H1 (cell line): ENCODE measurements at regions not wholly inside any gene's neighbourhood (a gene's known extent, or its start where the extent isn't known, plus 50 kb on each side); places are given as distances from the start of the nearest gene placed in this dataset.

Experiments used
- CTCF ChIA-PET: fragments of 300-600 bp; sonication (Branson Sonifier 250); formaldehyde crosslinking; loops from one replicate; lab custom pipeline; 2021; ENCODE audit not compliant: partially characterized antibody; lab: Charles Lee
- POLR2A ChIA-PET: fragments of 300-600 bp; sonication (Branson Sonifier 250); formaldehyde crosslinking; loops from one replicate; lab custom pipeline; 2021; ENCODE audit warnings: inconsistent platforms; ENCODE audit not compliant: partially characterized antibody; lab: Charles Lee
- DNase-seq, 2 experiments: peaks; one replicate each; pipeline versions ENCODE4 v3.0.0 to v3.0.0-alpha.2; 2010 to 2022; ENCODE audit warnings: low spot score in 2 of 2, low read depth in 1 of 2, mixed read lengths in 1 of 2
- FAIRE-seq: peaks from 2 replicates; lab custom pipeline; 2011; peaks lifted over from hg19 to GRCh38; lab: Jason Lieb, UNC
- H2AFZ ChIP-seq: 2 replicates; pipeline ENCODE4 v1.8.1; 2012; ENCODE audit warnings: low read length, inconsistent platforms
- H2AK5ac ChIP-seq: 2 replicates; pipeline ENCODE4 v1.6.1; 2013; ENCODE audit warnings: low read depth, low read length
- H2BK120ac ChIP-seq: replicated peaks from 2 replicates; pipeline ENCODE3; 2013; ENCODE audit warnings: low read depth, low read length, inconsistent platforms
- H2BK12ac ChIP-seq: 2 replicates; pipeline ENCODE4 v1.6.1; 2013; ENCODE audit warnings: low read depth, low read length
- H2BK15ac ChIP-seq: 2 replicates; pipeline ENCODE4 v1.6.1; 2013; ENCODE audit warnings: low read length
- H2BK20ac ChIP-seq: 2 replicates; pipeline ENCODE4 v1.6.1; 2013; ENCODE audit warnings: low read length
- H2BK5ac ChIP-seq: 2 replicates; pipeline ENCODE4 v1.6.1; 2013; ENCODE audit warnings: low read depth, low read length
- H3K14ac ChIP-seq: 2 replicates; pipeline ENCODE4 v1.6.1; 2013; ENCODE audit warnings: inconsistent platforms; ENCODE audit not compliant: insufficient read length
- H3K18ac ChIP-seq: 2 replicates; pipeline ENCODE4 v1.6.1; 2013; ENCODE audit warnings: low read length; ENCODE audit errors: extremely low read depth
- H3K23ac ChIP-seq: 2 replicates; pipeline ENCODE4 v1.6.1; 2013; ENCODE audit warnings: inconsistent platforms; ENCODE audit not compliant: insufficient read length
- H3K23me2 ChIP-seq: 2 replicates; pipeline ENCODE4 v1.6.1; 2013; ENCODE audit warnings: low read depth, low read length
- H3K27ac ChIP-seq: 2 replicates; pipeline ENCODE4 v1.6.1; 2011; ENCODE audit warnings: low read depth, low read length, inconsistent platforms
- H3K27me3 ChIP-seq, 4 experiments: replicated peaks in 1 of 4; 1 replicate in 1 of 4; 2 replicates in 3 of 4; pipeline versions ENCODE4 v1.6.1 to v1.8.1; 2011 to 2013; ENCODE audit warnings: low read length in 3 of 4, mild to moderate bottlenecking in 3 of 4, inconsistent platforms in 2 of 4, mixed read lengths in 2 of 4, moderate library complexity in 1 of 4; ENCODE audit not compliant: control insufficient read depth in 3 of 4, insufficient read depth in 3 of 4; ENCODE audit errors: extremely low read depth in 1 of 4
- H3K36me3 ChIP-seq, 4 experiments: 2 replicates each; pipeline versions ENCODE4 v1.6.1 to v1.8.1; 2011 to 2013; ENCODE audit warnings: mild to moderate bottlenecking in 4 of 4, low read length in 3 of 4, moderate library complexity in 2 of 4, control low read depth in 1 of 4, inconsistent platforms in 1 of 4; ENCODE audit not compliant: insufficient read depth in 4 of 4, control insufficient read depth in 2 of 4
- H3K4ac ChIP-seq: replicated peaks from 2 replicates; pipeline ENCODE3; 2013; ENCODE audit warnings: low read length, low read depth, mixed read lengths, inconsistent platforms; ENCODE audit not compliant: insufficient read length
- H3K4me1 ChIP-seq, 4 experiments: replicated peaks in 1 of 4; 1 replicate in 1 of 4; 2 replicates in 3 of 4; pipeline versions ENCODE4 v1.6.1 to v1.8.1; 2011 to 2013; ENCODE audit warnings: low read length in 3 of 4, inconsistent platforms in 2 of 4, mixed read lengths in 1 of 4; ENCODE audit not compliant: insufficient read depth in 4 of 4, control insufficient read depth in 3 of 4
- H3K4me2 ChIP-seq, 2 experiments: 2 replicates each; pipeline versions ENCODE4 v1.6.1 to v1.8.1; 2011 to 2013; ENCODE audit warnings: low read depth in 2 of 2, low read length in 2 of 2, control low read depth in 1 of 2, inconsistent platforms in 1 of 2, mild to moderate bottlenecking in 1 of 2; ENCODE audit not compliant: insufficient read depth in 1 of 2
- H3K4me3 ChIP-seq, 4 experiments: fragments of 200-600, 300-600 bp in 1 of 4; sonication (generic), shearing (Covaris generic), sonication (Bioruptor Twin) in 1 of 4; 2 replicates each; pipeline versions ENCODE4 v1.5.1 to v1.8.1; 2011 to 2016; ENCODE audit warnings: low read length in 4 of 4, low read depth in 3 of 4, control low read depth in 2 of 4, inconsistent platforms in 2 of 4, mild to moderate bottlenecking in 2 of 4, mixed read lengths in 1 of 4, moderate library complexity in 1 of 4; ENCODE audit not compliant: insufficient read depth in 2 of 4; ENCODE audit errors: extremely low read depth in 1 of 4
- H3K56ac ChIP-seq: replicated peaks from 2 replicates; pipeline ENCODE3; 2013; ENCODE audit warnings: low read depth, mild to moderate bottlenecking, mixed read lengths, low read length, inconsistent platforms; ENCODE audit not compliant: insufficient read length
- H3K79me1 ChIP-seq: 2 replicates; pipeline ENCODE4 v1.6.1; 2013; ENCODE audit warnings: low read depth, low read length, control low read depth
- H3K79me2 ChIP-seq, 2 experiments: 2 replicates each; pipeline versions ENCODE4 v1.6.1 to v1.8.1; 2012 to 2013; ENCODE audit warnings: low read length in 2 of 2, mild to moderate bottlenecking in 2 of 2, inconsistent platforms in 1 of 2; ENCODE audit not compliant: insufficient read depth in 2 of 2, control insufficient read depth in 1 of 2
- H3K9ac ChIP-seq, 4 experiments: replicated peaks in 1 of 4; 1 replicate in 1 of 4; 2 replicates in 3 of 4; pipeline versions ENCODE4 v1.6.1 to v1.8.1; 2011 to 2013; ENCODE audit warnings: low read depth in 3 of 4, low read length in 3 of 4, control low read depth in 2 of 4, mild to moderate bottlenecking in 2 of 4, moderate library complexity in 2 of 4, inconsistent platforms in 1 of 4; ENCODE audit errors: extremely low read depth in 1 of 4
- H3K9me3 ChIP-seq, 2 experiments: 2 replicates each; pipeline versions ENCODE4 v1.6.1 to v1.8.1; 2012 to 2013; ENCODE audit warnings: mild to moderate bottlenecking in 2 of 2, moderate library complexity in 2 of 2, control low read depth in 1 of 2, inconsistent platforms in 1 of 2, low read depth in 1 of 2, low read length in 1 of 2, mixed read lengths in 1 of 2; ENCODE audit not compliant: insufficient read depth in 2 of 2
- H4K20me1 ChIP-seq, 2 experiments: replicated peaks in 1 of 2; 2 replicates each; pipeline versions ENCODE3 to v1.8.1; 2011 to 2013; ENCODE audit warnings: inconsistent platforms in 2 of 2, low read length in 2 of 2, mild to moderate bottlenecking in 1 of 2; ENCODE audit not compliant: insufficient read depth in 2 of 2, control insufficient read depth in 1 of 2
- H4K5ac ChIP-seq: 2 replicates; pipeline ENCODE4 v1.6.1; 2013; ENCODE audit warnings: low read length, low read depth, mixed read lengths, inconsistent platforms; ENCODE audit not compliant: insufficient read length
- H4K8ac ChIP-seq: 2 replicates; pipeline ENCODE4 v1.8.0; 2013; ENCODE audit warnings: mild to moderate bottlenecking, moderate library complexity, low read length, inconsistent platforms; ENCODE audit not compliant: insufficient read depth; ENCODE audit errors: extremely low read depth
- H4K91ac ChIP-seq: replicated peaks from 2 replicates; pipeline ENCODE3; 2013; ENCODE audit warnings: low read length, mixed read lengths, inconsistent platforms; ENCODE audit not compliant: insufficient read length
- HDAC6 ChIP-seq: IDR thresholded peaks from one replicate; pipeline ENCODE4 v1.7.1; 2012; ENCODE audit warnings: low read depth, mild to moderate bottlenecking, inconsistent platforms, low read length, moderate library complexity
- PHF8 ChIP-seq: fragments of 200-600 bp; sonication (generic); conservative IDR thresholded peaks from 2 replicates; pipeline ENCODE4 v1.7.1; 2012; ENCODE audit warnings: low read depth, mild to moderate bottlenecking, inconsistent platforms, low read length, moderate library complexity
- TEAD4 ChIP-seq: IDR thresholded peaks from 2 replicates; pipeline ENCODE4 v1.6.1; 2012; ENCODE audit warnings: low read depth, low read length, inconsistent platforms, mixed read lengths
- WGBS, 2 experiments: shearing (Covaris generic) in 1 of 2; methylation state at CpG; one replicate each; pipeline versions ENCODE4 v1.1.6 to v1.1.7; 2013 to 2015; ENCODE audit warnings: low lambda C conversion rate in 2 of 2, mixed read lengths in 2 of 2, inconsistent platforms in 1 of 2, low coverage in 1 of 2, missing lambda C conversion rate in 1 of 2; ENCODE audit not compliant: insufficient replicate concordance in 2 of 2, insufficient coverage in 1 of 2, insufficient read length in 1 of 2; ENCODE audit errors: extremely low coverage in 1 of 2, missing lambda C conversion rate in 1 of 2; 5-methylcytosine and 5-hydroxymethylcytosine counted together

DNA sequence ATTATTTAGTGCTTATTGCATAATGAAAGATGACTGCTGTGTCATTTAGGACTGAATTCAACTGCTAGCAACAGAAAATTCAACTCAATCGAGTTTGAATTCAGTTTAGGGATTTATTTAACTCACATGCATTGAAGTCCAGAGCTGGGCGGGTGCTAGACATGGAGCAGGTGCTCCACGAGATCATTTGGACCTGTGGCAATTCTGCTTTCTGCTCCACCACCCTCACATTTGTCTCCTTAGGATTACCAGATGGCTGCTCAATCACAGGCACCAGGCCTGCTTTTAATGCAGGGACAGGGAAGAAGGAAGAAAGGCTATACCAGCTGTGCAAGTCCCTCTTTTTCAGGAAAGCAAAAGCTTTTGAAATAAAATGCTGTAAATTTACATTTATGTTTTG lies 572.9 kb upstream of the SLC8A1 start:
- CTCF ChIA-PET, result interaction anchor here (0.6 kb wide), 1 partner anchor 664 kb away, joined by 3 read pairs; no protein-coding TSS in a partner anchor
- no peak for FAIRE-seq
- no peak overlapping the region for H2BK20ac ChIP-seq

More for the DNA sequence above, 572.9 kb upstream of the SLC8A1 start:
- 92% methylated on average over 3 of the region's 3 CpGs; no CpG with 5 or more reads in 1 of the 2 experiments for WGBS, 2 experiments
- no peak overlapping the region for H3K4me3 ChIP-seq
- H3K23ac ChIP-seq, result no peak overlapping the region
- no peak overlapping the region for H4K5ac ChIP-seq
- no peaks in the 10 kb centered on the region for H4K20me1 ChIP-seq
- H2BK15ac ChIP-seq, result no peak overlapping the region
- no peak overlapping the region for H4K8ac ChIP-seq
- TF ChIP-seq TEAD4 (no peak), PHF8 (no peak), HDAC6 (no peak)
- no peak overlapping the region for H2BK12ac ChIP-seq
- no peak overlapping the region for H2BK120ac ChIP-seq
- no peak overlapping the region for H3K14ac ChIP-seq
- no peak overlapping the region for H2BK5ac ChIP-seq
- POLR2A ChIA-PET, result interaction anchor here (1.2 kb wide), 1 partner anchor 12 kb away, joined by 3 read pairs; no protein-coding TSS in a partner anchor
- H4K91ac ChIP-seq, result no peak overlapping the region
- H3K18ac ChIP-seq, result no peak overlapping the region
- H3K4me1 ChIP-seq, result 0 out of 7 replicates have a peak, but pooled peaks cover 0 to 3% (median 0%) of the 10 kb centered on the region in 4 experiments
- H3K4me2 ChIP-seq, result no peak overlapping the region
- no peak overlapping the region for H3K9ac ChIP-seq
- no peak for DNase-seq
- H3K27ac ChIP-seq, result no peak overlapping the region
- H2AFZ ChIP-seq, result no peak overlapping the region; the same call in 1 of the 2 replicates
- no peak overlapping the region for H3K4ac ChIP-seq
- H3K79me2 ChIP-seq, result no peaks in the 10 kb centered on the region
- no peaks in the 10 kb centered on the region for H3K27me3 ChIP-seq
- no peaks in the 10 kb centered on the region for H3K36me3 ChIP-seq
- H3K23me2 ChIP-seq, result no peaks in the 10 kb centered on the region
- no peak overlapping the region for H2AK5ac ChIP-seq
- no peaks in the 10 kb centered on the region for H3K9me3 ChIP-seq
- no peak overlapping the region for H3K56ac ChIP-seq
- H3K79me1 ChIP-seq, result no peaks in the 10 kb centered on the region
